WTC11 (cell line): ENCODE measurements at regions not wholly inside any gene's neighbourhood (a gene's known extent, or its start where the extent isn't known, plus 50 kb on each side); places are given as distances from the start of the nearest gene placed in this dataset.

Experiments
- ATAC-seq: fragments of 200-7000 bp; cut with Tn5 transposase; 2 replicates; pipeline ENCODE4 v1.10.0; 2021; ENCODE audit warnings: mild to moderate bottlenecking, moderate library complexity
- CTCF ChIA-PET: fragments of 300-600 bp; sonication (Branson Sonifier 250); formaldehyde crosslinking; loops from one replicate; lab custom pipeline; 2021; ENCODE audit warnings: antibody characterized with exemption; lab: Charles Lee
- POLR2A ChIA-PET: fragments of 350-600 bp; sonication (Branson Sonifier 250); formaldehyde crosslinking; loops from one replicate; lab custom pipeline; 2021; ENCODE audit warnings: antibody characterized with exemption; lab: Charles Lee
- DNase-seq: peaks from one replicate; pipeline ENCODE4 v3.0.0; 2021; ENCODE audit warnings: low spot score
- H3K27ac Mint-ChIP-seq: 2 replicates; pipeline ENCODE4 v1.8.0; 2021; ENCODE audit warnings: mixed read lengths
- H3K27me3 Mint-ChIP-seq: 2 replicates; pipeline ENCODE4 v1.8.0; 2021; ENCODE audit warnings: low read depth, mild to moderate bottlenecking, moderate library complexity, mixed read lengths
- H3K36me3 Mint-ChIP-seq: 2 replicates; pipeline ENCODE4 v1.8.0; 2021; ENCODE audit warnings: mixed read lengths
- H3K4me1 Mint-ChIP-seq: 2 replicates; pipeline ENCODE4 v1.8.0; 2022; ENCODE audit warnings: mixed read lengths
- H3K4me3 Mint-ChIP-seq: 2 replicates; pipeline ENCODE4 v1.8.0; 2021; ENCODE audit warnings: mild to moderate bottlenecking, moderate library complexity, mixed read lengths
- H3K9me3 Mint-ChIP-seq: 2 replicates; pipeline ENCODE4 v1.8.0; 2021; ENCODE audit warnings: mixed read lengths
- AR ChIP-seq: fragments of 250-450 bp; sonication (Bioruptor Pico); IDR thresholded peaks from 2 replicates; pipeline ENCODE4 v1.9.0; 2021; ENCODE audit warnings: mild to moderate bottlenecking
- CBFB ChIP-seq: sonication (generic); formaldehyde crosslinking; IDR thresholded peaks from 2 replicates; pipeline ENCODE4 v1.8.1; 2022; ENCODE audit warnings: mild to moderate bottlenecking, low read depth, missing genetic modification reagents
- CDX4 ChIP-seq: fragments of 250-450 bp; sonication (Bioruptor Pico); IDR thresholded peaks from 2 replicates; pipeline ENCODE4 v1.9.0; 2021; ENCODE audit warnings: moderate library complexity, mild to moderate bottlenecking, inconsistent platforms, borderline replicate concordance
- CREM ChIP-seq: sonication (generic); formaldehyde crosslinking; IDR thresholded peaks from 2 replicates; pipeline ENCODE4 v1.8.1; 2022; ENCODE audit warnings: mild to moderate bottlenecking, missing genetic modification reagents, moderate library complexity
- CTCF ChIP-seq: fragments of 200-600 bp; IDR thresholded peaks from 2 replicates; pipeline ENCODE4 v1.8.0; 2022; ENCODE audit warnings: antibody characterized with exemption
- ESRRA ChIP-seq: sonication (generic); formaldehyde crosslinking; IDR thresholded peaks from 2 replicates; pipeline ENCODE4 v1.8.1; 2022; ENCODE audit warnings: mild to moderate bottlenecking, missing genetic modification reagents, borderline replicate concordance
- FOXK1 ChIP-seq: sonication (generic); formaldehyde crosslinking; IDR thresholded peaks from 2 replicates; pipeline ENCODE4 v1.8.0; 2022; ENCODE audit warnings: mild to moderate bottlenecking, moderate library complexity, missing genetic modification reagents
- GRHL2 ChIP-seq: fragments of 250-450 bp; sonication (Bioruptor Pico); IDR thresholded peaks from 2 replicates; pipeline ENCODE4 v1.8.0; 2022; ENCODE audit warnings: mild to moderate bottlenecking, moderate library complexity; ENCODE audit not compliant: insufficient replicate concordance, severe bottlenecking
- HMGXB4 ChIP-seq: sonication (generic); formaldehyde crosslinking; IDR thresholded peaks from 2 replicates; pipeline ENCODE4 v1.8.1; 2023; ENCODE audit warnings: mild to moderate bottlenecking, moderate library complexity, missing genetic modification reagents
- JUN ChIP-seq: sonication (generic); formaldehyde crosslinking; IDR thresholded peaks from 2 replicates; pipeline ENCODE4 v1.8.0; 2023; ENCODE audit warnings: mild to moderate bottlenecking, missing genetic modification reagents
- NFYB ChIP-seq: sonication (generic); formaldehyde crosslinking; conservative IDR thresholded peaks from 2 replicates; pipeline ENCODE4 v1.8.0; 2022; ENCODE audit warnings: low read depth, missing genetic modification reagents
- NR1H2 ChIP-seq: sonication (generic); formaldehyde crosslinking; IDR thresholded peaks from 2 replicates; pipeline ENCODE4 v1.9.0; 2021; ENCODE audit warnings: mild to moderate bottlenecking, moderate library complexity, missing genetic modification reagents
- NR2C2 ChIP-seq: sonication (generic); formaldehyde crosslinking; IDR thresholded peaks from 2 replicates; pipeline ENCODE4 v1.8.0; 2022; ENCODE audit warnings: mild to moderate bottlenecking, missing genetic modification reagents
- OVOL2 ChIP-seq: fragments of 250-450 bp; sonication (Bioruptor Pico); IDR thresholded peaks from 2 replicates; pipeline ENCODE4 v1.9.0; 2021; ENCODE audit warnings: mild to moderate bottlenecking, borderline replicate concordance
- PREB ChIP-seq: sonication (generic); formaldehyde crosslinking; IDR thresholded peaks from 2 replicates; pipeline ENCODE4 v1.8.1; 2022; ENCODE audit warnings: mild to moderate bottlenecking, missing genetic modification reagents, moderate library complexity, borderline replicate concordance
- PRRX2 ChIP-seq: fragments of 250-450 bp; sonication (Bioruptor Pico); IDR thresholded peaks from 2 replicates; pipeline ENCODE4 v1.8.0; 2021; ENCODE audit warnings: mild to moderate bottlenecking
- TCF7 ChIP-seq: sonication (generic); formaldehyde crosslinking; IDR thresholded peaks from 2 replicates; pipeline ENCODE4 v1.8.0; 2022; ENCODE audit warnings: mild to moderate bottlenecking, low read depth, missing genetic modification reagents, moderate library complexity
- TEAD1 ChIP-seq: sonication (generic); formaldehyde crosslinking; IDR thresholded peaks from 2 replicates; pipeline ENCODE4 v1.8.0; 2022; ENCODE audit warnings: mild to moderate bottlenecking, missing genetic modification reagents
- USF1 ChIP-seq: sonication (generic); formaldehyde crosslinking; IDR thresholded peaks from 2 replicates; pipeline ENCODE4 v1.8.0; 2022; ENCODE audit warnings: mild to moderate bottlenecking, missing genetic modification reagents
- USF2 ChIP-seq: sonication (generic); formaldehyde crosslinking; IDR thresholded peaks from 2 replicates; pipeline ENCODE4 v1.8.1; 2023; ENCODE audit warnings: mild to moderate bottlenecking, missing genetic modification reagents, moderate library complexity
- ZBTB43 ChIP-seq: sonication (generic); formaldehyde crosslinking; IDR thresholded peaks from 2 replicates; pipeline ENCODE4 v1.8.1; 2023; ENCODE audit warnings: mild to moderate bottlenecking, missing genetic modification reagents
- ZNF138 ChIP-seq: sonication (generic); formaldehyde crosslinking; conservative IDR thresholded peaks from 2 replicates; pipeline ENCODE4 v1.8.1; 2022; ENCODE audit warnings: mild to moderate bottlenecking, moderate library complexity, missing genetic modification reagents
- ZNF396 ChIP-seq: fragments of 250-450 bp; sonication (Bioruptor Pico); IDR thresholded peaks from 2 replicates; pipeline ENCODE4 v1.8.0; 2021; ENCODE audit warnings: mild to moderate bottlenecking, moderate library complexity, borderline replicate concordance
- ZSCAN18 ChIP-seq: fragments of 250-450 bp; sonication (Bioruptor Pico); IDR thresholded peaks from 2 replicates; pipeline ENCODE4 v2.1.2; 2022; ENCODE audit warnings: mild to moderate bottlenecking, moderate library complexity

- TF ChIP-seq CDX4 (CRISPR knock-in tag) (no peak), CREM (CRISPR knock-in tag) (no peak), OVOL2 (CRISPR knock-in tag) (no peak), NR1H2 (CRISPR knock-in tag) (no peak), TCF7 (CRISPR knock-in tag) (no peak), ZNF396 (no peak), PRRX2 (CRISPR knock-in tag) (no peak)
Measured at GRCh38 chr2:217463402-217464075, 539.3 kb downstream of the TNS1 start (continued).

GRCh38 chr2:217462121-217462520 is 540.7 kb downstream of the TNS1 start:
- no peaks in the 10 kb centered on the region for H3K36me3 Mint-ChIP-seq
- ATAC-seq (no peak), DNase-seq (no peak)
- H3K9me3 Mint-ChIP-seq = peaks cover 4% of the 10 kb centered on the region; the same call in 1 of the 2 replicates
- H3K27me3 Mint-ChIP-seq = no peaks in the 10 kb centered on the region
- H3K4me3 Mint-ChIP-seq = no peak overlapping the region
- H3K27ac Mint-ChIP-seq = no peak overlapping the region
- ChIA-PET POLR2A (no interaction called here), CTCF (no interaction called here)
- no peaks in the 10 kb centered on the region for H3K4me1 Mint-ChIP-seq
- no peak for TF ChIP-seq AR (CRISPR knock-in tag)
- TF ChIP-seq TEAD1 = no peak
- TF ChIP-seq CTCF = no peak
- TF ChIP-seq GRHL2 = no peak
- TF ChIP-seq HMGXB4 (CRISPR knock-in tag) = no peak
- no peak for TF ChIP-seq ZNF138 (CRISPR knock-in tag)
- TF ChIP-seq NFYB (CRISPR knock-in tag) = no peak
- no peak for TF ChIP-seq NR2C2 (CRISPR knock-in tag)
- no peak for TF ChIP-seq USF2
- TF ChIP-seq PREB (CRISPR knock-in tag) = no peak
- TF ChIP-seq ZBTB43 (CRISPR knock-in tag) = no peak
- TF ChIP-seq JUN (CRISPR knock-in tag) = no peak
- TF ChIP-seq CBFB (CRISPR knock-in tag) = no peak
- no peak for TF ChIP-seq USF1
- TF ChIP-seq ZSCAN18 = no peak
- TF ChIP-seq FOXK1 (CRISPR knock-in tag) = no peak
- TF ChIP-seq ESRRA (CRISPR knock-in tag) = no peak
